ENCODE measurements at regions not wholly inside any gene's neighbourhood (a gene's known extent, or its start where the extent isn't known, plus 50 kb on each side); places are given as distances from the start of the nearest gene placed in this dataset.

- TF ChIP-seq CTCF (IDR thresholded peaks at IDR 0.05) (no peak), ZFX (IDR thresholded peaks at IDR 0.05; ENCODE audit: borderline replicate concordance) (no peak)
Measured at GRCh38 chr2:149860276-149860921, 272.8 kb upstream of the MMADHC start.
